ENCODE measurements at regions not wholly inside any gene's neighbourhood (a gene's known extent, or its start where the extent isn't known, plus 50 kb on each side); places are given as distances from the start of the nearest gene placed in this dataset.

DNA sequence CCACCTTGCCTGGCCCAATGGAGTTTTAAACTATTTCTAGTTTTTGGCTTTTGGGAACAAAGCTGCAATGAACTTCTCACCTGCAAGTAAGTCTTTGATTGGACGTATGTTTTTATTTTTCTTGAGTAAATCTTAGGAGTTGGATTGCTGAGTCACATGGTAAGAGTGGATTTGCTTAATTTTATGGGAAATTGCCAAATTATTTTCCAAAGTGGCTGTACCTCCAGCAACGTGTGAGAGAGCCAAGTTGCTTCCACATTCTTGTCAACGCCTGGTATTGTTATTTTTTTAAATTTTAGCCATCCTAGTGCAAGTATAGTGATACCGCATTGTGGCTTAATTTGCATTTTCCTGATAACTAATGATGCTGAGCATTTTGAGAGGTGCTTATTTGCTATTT lies 136.6 kb downstream of the LMNTD1 start:
- TF ChIP-seq CTCF (IDR thresholded peaks at IDR 0.05; ENCODE audit: low read depth, low read length, missing control alignments), result no peak
- H3K4me3 ChIP-seq (ENCODE audit: low read depth, low read length), result no peak overlapping the region
- DNase-seq (ENCODE audit: low read depth), result no peak

- no peak for TF ChIP-seq CTCF (IDR thresholded peaks at IDR 0.05; ENCODE audit: low read depth, low read length, missing control alignments)
- no peak overlapping the region for H3K4me3 ChIP-seq (ENCODE audit: low read depth, low read length)
- DNase-seq (ENCODE audit: low read depth), result no peak
Observed at GRCh38 chr12:25415004-25415403, 138.1 kb downstream of the LMNTD1 start.

DNA sequence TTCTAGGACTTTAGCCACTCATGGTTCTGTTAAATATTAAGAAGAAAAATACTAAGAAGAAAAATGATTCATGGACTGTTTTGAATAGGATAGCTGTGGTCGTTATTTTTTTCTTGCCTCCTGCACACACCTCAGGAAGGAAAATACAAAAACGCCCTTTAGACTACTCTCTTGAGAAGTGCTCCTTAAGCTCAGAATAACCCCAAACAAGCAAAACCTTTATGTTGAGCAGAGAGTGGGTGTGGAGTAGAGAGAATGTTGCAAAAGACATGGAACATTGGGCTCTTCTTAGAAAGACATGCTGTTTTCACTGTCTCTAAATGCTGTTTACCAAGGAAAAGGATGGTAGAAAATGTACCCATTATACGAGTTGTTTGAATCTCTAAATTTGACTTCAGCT lies 140.3 kb downstream of the LMNTD1 start:
- no peak for DNase-seq (ENCODE audit: low read depth)
- H3K4me3 ChIP-seq (ENCODE audit: low read depth, low read length), result no peak overlapping the region
- TF ChIP-seq CTCF (IDR thresholded peaks at IDR 0.05; ENCODE audit: low read depth, low read length, missing control alignments), result no peak

- no peak overlapping the region for H3K4me3 ChIP-seq (ENCODE audit: low read depth, low read length)
- no peak for DNase-seq (ENCODE audit: low read depth)
- no peak for TF ChIP-seq CTCF (IDR thresholded peaks at IDR 0.05; ENCODE audit: low read depth, low read length, missing control alignments)
Observed at GRCh38 chr12:25404955-25405354, 148.1 kb downstream of the LMNTD1 start.

DNA sequence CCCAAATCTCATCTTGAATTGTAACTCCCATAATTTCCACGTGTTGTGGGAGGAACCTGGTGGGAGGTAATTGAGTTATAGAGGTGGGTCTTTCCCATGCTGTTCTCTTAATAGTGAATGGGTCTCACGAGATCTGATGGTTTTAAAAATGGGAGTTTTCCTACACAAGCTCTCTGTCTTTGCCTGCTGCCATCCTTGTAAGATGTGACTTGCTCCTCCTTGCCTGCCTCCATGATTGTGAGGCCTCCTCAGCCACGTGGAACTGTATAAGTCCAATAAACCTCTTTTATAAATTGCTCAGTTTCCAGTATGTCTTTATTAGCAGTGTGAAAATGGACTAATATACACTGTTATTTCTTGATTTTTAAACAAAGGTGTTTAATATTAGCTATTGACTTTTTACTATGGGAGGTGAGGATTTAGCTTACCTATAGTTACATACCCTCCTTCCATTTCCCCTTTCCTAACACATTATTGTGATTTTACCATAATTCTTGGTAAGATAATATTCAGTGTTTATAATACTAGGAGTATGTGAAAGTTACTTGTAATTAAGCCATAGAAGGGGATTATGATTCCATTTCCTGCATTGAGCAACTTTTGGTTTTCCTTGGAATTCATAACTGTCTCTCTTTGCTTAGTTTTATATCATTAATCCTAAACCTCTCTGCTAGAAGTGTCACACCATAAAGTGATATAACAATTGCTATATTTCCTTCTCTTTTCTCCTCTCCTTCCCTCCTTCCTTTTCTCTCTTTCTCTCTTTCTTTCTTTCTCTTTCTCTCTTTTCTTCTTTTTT lies 151.0 kb upstream of the KRAS start:
- DNase-seq (ENCODE audit: low read depth), result no peak
- TF ChIP-seq CTCF (IDR thresholded peaks at IDR 0.05; ENCODE audit: low read depth, low read length, missing control alignments), result no peak
- no peak overlapping the region for H3K4me3 ChIP-seq (ENCODE audit: low read depth, low read length)

- no peak for DNase-seq (ENCODE audit: low read depth)
Observed at GRCh38 chr12:25397001-25397400, 146.3 kb upstream of the KRAS start.

More at GRCh38 chr12:25397001-25397400, 146.3 kb upstream of the KRAS start:
- no peak overlapping the region for H3K4me3 ChIP-seq (ENCODE audit: low read depth, low read length)
- no peak for TF ChIP-seq CTCF (IDR thresholded peaks at IDR 0.05; ENCODE audit: low read depth, low read length, missing control alignments)

All from GM12864 (cell line).